Kasumi-1 (cell line): ENCODE measurements at regions not wholly inside any gene's neighbourhood (a gene's known extent, or its start where the extent isn't known, plus 50 kb on each side); places are given as distances from the start of the nearest gene placed in this dataset.

Experiments used
- DNase-seq, 2 experiments: peaks; one replicate each; lab custom pipeline; 2025; lab: John Stamatoyannopoulos, UW

- no peak for DNase-seq
Measured at GRCh38 chr16:64892835-64893785, 228.8 kb downstream of the CDH11 start.

DNA sequence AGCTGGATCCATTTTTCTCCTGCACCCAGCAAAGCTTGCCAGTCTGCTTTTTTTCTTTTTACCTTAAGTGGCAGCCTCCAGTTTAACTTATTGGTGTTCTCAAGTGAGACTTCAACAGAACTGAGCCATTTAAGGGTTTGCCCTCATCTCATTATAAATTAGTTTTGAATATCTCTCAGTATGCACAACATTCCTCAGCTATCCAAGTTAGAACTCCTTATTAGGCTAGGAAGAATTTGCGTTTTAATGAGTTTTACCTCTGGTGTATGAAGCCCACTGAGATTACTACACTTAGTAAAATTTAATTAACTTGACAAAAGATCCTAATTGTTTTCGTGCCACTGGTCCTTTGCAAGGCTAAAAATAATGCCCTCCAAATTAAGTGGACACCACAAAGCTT lies 232.4 kb downstream of the CDH11 start:
- DNase-seq, result no peak

GRCh38 chr16:64887651-64888050 lies 234.2 kb downstream of the CDH11 start:
- no peak for DNase-seq

GRCh38 chr16:64882078-64882784 lies 239.6 kb downstream of the CDH11 start:
- no peak for DNase-seq

DNA sequence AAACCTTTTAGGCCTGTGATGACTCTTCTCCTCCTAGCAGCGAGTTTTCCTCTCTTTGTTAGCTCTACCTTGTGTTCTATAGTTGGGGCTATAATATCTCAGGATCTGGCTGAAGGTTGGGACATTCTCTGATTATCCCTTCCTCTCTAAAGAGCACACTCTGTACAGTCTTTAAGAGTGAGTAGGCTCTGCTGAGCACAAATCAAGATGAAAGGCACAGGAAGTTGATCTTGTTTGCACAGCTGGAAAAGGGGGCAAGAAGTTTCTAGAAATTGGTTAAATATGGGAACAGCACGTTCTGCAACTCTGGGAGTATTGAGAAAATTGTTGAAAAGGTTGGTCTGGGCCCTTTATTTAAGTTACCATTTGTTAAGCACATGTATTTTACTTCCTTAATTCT lies 240.9 kb downstream of the CDH11 start:
- DNase-seq, result no peak

DNA sequence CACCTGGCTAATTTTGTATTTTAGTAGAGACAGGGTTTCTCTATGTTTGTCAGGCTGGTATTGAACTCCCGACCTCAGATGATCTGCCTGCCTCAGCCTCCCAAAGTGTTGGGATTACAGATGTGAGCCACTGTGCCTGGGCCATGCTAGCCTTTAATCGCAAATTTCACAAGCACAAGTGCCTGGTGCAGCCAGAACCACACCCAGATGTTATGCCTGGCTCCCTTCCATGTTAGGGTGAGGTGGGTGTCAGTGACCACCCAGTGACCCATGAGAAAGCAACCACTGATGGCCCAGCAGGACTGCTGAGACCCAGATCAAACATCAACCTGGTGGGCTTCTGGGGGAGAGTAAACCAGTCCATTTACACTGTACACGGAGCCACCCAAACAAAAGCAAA lies 241.9 kb downstream of the CDH11 start:
- no peak for DNase-seq

- DNase-seq, result no peak
Measured at GRCh38 chr16:64878940-64879339, 242.9 kb downstream of the CDH11 start.

DNA sequence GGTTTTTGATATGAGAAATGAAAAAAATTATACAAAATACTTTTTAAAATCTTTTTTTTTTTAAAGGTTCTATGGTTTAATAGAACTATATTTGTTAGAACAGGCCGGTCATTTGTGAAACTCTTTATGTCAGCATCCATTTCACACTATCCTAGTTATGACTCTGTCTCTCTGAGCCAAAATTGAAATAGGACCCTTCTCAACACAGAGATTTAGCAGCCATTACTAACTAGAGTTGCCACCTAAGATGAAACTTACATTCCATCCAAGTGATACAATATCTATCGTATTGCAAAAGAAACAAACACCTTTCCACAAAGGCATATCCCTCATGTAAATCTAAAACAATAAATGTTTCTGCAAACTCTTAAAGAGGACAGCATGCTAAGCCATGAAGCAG lies 249.8 kb downstream of the CDH11 start:
- no peak for DNase-seq

DNA sequence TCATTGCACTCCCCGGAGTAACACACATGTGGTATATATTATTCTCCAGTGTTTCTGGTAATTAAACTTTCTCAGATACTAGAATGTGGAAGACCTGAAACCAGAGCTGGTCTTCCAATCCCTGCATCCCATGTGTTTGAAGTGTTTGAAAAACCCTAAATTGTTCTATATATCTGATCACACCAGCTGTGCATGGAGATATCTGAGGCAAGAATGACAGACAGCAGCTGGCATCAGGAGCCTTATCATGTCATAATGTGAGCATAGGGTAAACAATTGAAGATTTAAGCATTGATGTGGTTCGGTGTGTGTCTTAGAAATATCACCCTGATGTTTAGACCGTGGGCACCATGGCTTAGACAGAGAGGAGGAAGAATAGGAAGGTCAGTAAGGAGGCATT lies 251.0 kb downstream of the CDH11 start:
- no peak for DNase-seq

DNA sequence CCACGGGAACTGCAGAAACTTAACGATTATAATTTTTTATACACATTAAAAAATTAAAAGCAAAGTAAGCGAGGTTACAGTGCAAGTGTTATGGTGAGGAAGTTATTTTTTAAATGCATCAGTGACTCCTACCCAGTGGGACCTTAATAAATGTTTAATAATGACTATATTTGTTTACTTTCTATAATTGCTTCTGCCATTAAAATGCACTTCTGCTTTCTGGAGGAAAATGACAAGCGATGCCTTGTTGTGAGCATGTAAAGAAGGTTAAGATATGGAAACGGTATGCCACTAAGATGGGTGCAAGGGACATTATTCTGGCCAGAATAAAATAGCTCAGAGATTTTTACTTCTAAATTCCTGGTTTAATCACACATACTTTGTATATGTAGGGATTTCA lies 252.1 kb downstream of the CDH11 start:
- DNase-seq, result no peak

DNA sequence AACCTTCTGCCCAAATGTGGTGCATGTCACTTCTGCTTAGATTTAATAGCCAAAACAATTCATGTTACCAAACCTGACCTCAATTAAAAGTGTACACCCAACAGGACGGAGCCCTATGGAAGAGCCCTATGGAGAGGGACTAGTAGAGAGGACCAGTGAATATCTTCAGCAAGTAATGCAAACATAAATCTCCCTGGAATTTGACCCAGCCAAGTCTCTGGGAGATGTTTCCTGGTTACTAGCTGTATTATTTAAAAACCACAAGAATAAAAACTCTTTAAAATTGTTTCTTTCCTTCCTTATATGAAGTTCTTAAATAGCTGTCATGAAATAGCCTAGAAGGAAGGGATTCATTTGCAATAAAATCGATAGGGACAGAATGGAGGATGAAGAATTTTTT lies 255.8 kb downstream of the CDH11 start:
- no peak for DNase-seq

DNA sequence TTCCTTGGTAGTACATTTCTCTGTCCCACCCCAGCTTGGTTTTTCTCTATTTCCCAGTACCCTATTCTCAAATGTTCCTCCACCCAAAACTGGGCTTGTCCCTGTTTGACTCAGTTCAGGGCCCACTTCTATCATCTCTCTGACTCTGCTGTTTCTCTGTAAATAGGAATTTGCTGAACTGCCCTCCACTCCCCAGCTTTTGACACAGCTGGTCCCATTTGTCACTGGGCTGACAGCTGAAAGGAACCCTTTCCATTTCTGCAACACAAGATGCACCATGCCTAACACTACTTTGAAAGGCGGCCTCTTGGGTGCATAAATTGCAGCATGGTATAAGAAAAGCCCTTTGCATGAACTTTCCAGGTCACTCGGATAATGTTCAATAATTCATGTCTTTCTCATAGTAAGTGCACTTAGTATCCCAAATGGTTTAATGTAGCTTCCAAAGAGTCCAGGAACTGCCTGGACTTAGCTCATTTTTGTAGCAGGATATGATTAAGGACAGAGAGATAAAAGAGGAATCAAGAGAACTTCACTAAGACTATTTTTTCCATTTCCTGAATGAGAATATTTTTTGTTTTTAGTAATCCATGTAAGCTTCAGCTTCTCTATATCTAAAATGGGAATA lies 256.7 kb downstream of the CDH11 start:
- no peak for DNase-seq

DNA sequence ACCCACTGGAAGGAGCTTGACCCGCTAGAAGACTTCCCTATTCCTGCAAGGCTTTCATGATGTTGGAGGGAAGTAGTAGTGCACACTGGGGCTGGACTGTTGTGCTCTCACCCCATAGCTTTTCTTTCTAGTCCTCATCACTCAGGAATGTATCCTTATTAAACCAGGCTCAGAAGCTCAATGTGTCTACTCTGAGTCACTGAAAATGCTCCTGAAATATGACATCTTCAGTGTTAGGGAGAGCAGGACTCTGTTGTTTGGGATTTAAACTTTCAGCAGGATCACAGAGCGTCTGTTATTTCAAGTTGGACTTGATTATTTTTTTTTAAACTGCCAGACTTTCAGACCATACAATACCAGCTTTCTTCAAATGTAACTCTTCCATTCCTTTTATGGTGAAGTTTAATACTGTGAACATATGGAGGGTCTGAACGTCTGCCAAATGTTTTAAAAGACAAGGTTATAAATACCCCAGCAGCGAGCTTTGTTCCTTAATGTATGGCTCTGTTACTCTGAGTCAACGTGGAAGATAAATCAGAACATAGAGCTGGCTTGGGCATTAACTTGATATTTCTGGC lies 257.5 kb downstream of the CDH11 start:
- DNase-seq, result no peak

DNA sequence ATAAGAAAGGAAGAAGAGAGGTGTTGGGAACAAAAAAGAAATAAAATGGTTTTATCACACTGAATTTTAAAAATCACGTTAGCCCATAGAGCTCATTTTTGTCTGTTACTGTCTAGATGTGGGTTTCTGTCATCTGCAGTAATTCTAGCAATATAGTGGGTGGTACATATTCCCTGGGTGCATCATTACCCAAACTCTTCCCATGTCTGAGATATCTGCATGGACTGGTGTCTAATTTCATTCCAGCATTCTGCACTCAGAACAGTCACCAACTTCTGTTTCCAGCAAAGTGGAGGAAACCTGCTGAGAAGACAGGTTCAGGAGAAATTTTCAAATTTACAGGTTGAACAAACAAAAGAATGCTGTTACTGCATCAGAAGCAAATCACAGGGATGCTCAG lies 263.8 kb downstream of the CDH11 start:
- DNase-seq, result no peak

DNA sequence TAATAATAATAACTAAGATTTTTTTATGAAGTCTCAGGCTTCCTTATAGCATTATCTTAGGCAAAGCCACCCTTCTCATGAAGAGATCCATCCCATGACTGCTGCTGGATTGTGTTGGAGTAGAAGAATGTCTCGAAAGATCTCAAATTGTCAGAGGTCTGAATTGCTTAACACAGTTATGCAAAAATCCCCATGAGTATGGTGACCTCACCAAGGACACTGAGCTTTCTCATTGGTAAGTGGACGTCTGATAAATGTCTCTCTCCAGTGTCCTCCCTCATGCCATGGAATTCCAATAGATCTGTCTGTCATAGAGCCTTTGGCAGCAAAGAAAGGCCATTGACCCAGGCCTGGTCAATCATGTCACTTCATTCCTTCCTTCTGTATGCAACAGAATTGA lies 264.5 kb downstream of the CDH11 start:
- no peak for DNase-seq

GRCh38 chr16:64853551-64853950 lies 268.3 kb downstream of the CDH11 start:
- DNase-seq, result no peak

- peak; percentile 10 to 31 for DNase-seq
Measured at GRCh38 chr16:64846966-64847365, 274.9 kb downstream of the CDH11 start.

DNA sequence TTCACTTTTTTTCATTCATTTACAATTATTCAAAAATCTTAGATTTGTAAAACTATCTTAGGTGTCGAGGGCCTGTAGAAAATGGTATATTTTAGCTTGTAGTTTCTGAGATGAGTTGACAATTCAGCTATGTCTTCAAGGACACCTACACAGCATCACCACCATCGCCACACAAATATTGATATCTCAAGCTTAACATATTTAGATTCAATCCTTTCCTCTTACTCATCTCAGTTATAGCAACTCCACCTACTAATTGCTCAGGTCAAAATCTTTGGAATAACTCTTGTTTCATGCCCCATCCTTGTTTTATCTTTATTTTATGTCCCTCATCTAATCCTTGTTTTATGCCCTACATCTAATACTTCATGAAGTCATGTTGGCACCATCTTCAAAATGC lies 276.8 kb downstream of the CDH11 start:
- no peak for DNase-seq

- no peak for DNase-seq
Measured at GRCh38 chr16:64841482-64841881, 280.4 kb downstream of the CDH11 start.

DNA sequence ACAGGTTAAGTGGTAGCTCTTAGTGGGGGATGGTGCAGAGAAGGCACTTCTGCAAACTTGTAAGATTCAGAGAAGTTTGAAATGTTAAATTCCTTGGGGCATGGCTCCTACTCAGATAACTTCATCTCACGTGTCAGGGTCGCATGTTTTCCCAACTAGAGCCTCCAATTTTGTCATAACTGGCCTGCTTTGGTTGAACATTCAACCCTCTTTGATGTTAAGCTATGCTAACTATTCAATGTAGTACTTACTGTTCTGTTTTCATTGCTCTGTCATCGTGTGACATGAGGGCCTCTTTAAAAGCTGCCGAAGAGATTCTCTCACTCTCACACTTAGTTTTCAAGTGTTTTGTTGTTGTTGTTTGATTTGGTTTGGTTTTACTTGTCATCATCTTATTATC lies 280.8 kb downstream of the CDH11 start:
- DNase-seq, result no peak

DNA sequence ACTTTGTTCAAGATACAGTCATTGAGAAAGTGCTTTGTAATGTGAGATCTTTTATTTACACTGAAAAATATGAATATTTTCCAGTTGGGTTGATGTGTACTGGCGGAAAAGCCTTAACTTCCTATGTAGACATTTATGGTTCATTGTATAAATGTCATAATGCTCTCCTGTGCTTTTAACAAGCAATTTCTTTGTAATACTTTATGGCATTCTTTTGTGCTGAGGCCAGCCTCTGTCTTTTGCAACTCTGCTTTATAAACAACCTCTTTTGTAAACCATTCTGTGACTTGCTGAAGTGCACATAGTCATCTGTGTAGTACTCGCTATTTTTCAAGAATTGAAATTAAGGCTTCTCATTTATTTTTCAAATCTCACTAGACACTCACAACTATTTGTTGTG lies 291.2 kb downstream of the CDH11 start:
- no peak for DNase-seq

GRCh38 chr16:64829678-64830077 lies 292.2 kb downstream of the CDH11 start:
- no peak for DNase-seq

GRCh38 chr16:64826374-64826773 lies 295.5 kb downstream of the CDH11 start:
- no peak for DNase-seq
